ENCODE measurements at regions not wholly inside any gene's neighbourhood (a gene's known extent, or its start where the extent isn't known, plus 50 kb on each side); places are given as distances from the start of the nearest gene placed in this dataset.

DNA sequence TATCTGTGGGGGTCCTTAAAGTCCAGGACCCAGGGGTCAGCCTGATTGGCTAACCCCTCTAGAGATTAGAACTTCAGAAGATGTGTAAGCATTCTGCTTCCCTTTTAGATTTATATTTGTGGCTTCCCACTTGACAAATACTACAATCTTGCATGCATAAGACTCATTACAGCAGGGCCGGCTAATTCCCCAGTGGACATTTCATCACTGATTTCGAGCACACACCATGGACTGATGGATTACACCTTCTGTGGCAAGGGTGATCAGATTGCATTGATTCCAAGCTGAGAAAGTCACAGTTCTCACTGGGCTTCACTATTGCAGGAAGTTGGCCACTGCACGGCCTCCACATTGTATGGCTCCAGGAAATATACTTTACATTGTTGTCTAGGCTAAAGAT, 65.8 kb upstream of the DAPK1 start:
- TF ChIP-seq EZH2 (IDR thresholded peaks at IDR 0.05; ENCODE audit: insufficient read depth, poor library complexity, severe bottlenecking) (no peak), EZH2phosphoT487 (IDR thresholded peaks at IDR 0.05; ENCODE audit: insufficient read depth, low read depth) (no peak)
